ENCODE measurements at regions not wholly inside any gene's neighbourhood (a gene's known extent, or its start where the extent isn't known, plus 50 kb on each side); places are given as distances from the start of the nearest gene placed in this dataset.

DNA sequence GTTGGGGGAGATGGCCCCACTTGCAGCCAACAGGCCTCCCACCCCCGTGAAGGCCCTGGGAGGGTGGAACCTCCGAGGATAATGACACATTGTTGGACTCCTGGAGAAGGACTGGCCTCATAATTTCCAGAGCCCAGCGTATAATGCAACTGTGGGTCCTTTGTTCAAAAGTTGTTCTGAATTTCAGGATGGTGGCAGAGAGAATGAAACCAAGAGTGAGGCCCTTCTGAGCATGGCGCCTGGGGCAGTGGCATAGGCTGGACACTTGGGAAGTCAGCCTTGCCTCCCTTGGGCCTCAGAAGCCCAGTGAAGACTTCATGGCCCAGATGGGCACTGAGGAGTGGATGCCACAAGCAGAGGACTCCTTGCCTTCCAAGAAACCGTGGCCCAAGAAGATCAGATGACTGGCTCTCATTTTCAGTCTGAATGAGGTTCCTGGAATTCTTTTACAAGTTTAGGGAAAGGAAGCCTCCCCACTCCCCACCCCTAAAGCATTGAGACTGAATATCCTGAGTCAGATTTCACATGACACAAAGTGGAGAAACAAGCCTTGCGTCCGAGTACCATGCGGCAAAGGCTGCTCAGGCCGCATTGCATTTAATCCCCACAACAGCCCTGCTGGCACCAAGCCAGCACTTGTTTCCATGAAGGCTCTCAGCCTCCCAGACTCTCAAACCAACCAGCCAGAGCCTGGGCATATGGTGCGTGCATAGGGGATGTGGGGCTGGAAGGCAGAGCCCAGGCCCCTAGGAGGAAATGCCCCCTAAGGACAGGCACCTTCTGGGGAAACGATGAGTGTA, 96.7 kb upstream of the SMIM23 start:
- H3K9me3 ChIP-seq (ENCODE audit: control insufficient read depth in 2 of 2, low read length in 2 of 2): no peaks in the 10 kb centered on the region
- H3K4me1 ChIP-seq (ENCODE audit: control insufficient read depth in 2 of 2, insufficient read depth in 2 of 2, low read length in 2 of 2): no peaks in the 10 kb centered on the region
- no peak overlapping the region for H3K27ac ChIP-seq (ENCODE audit: low read depth in 2 of 2, low read length in 2 of 2)
- no peak overlapping the region for H3K4me3 ChIP-seq (ENCODE audit: low read length in 2 of 2)
- H3K36me3 ChIP-seq (ENCODE audit: control insufficient read depth in 2 of 2, insufficient read depth in 2 of 2, low read length in 2 of 2): no peaks in the 10 kb centered on the region
- no peaks in the 10 kb centered on the region for H3K27me3 ChIP-seq (ENCODE audit: control insufficient read depth in 2 of 2, insufficient read depth in 2 of 2, low read length in 2 of 2)
- no peak overlapping the region for H3K9ac ChIP-seq (ENCODE audit: low read depth in 1 of 2, low read length in 2 of 2)

DNA sequence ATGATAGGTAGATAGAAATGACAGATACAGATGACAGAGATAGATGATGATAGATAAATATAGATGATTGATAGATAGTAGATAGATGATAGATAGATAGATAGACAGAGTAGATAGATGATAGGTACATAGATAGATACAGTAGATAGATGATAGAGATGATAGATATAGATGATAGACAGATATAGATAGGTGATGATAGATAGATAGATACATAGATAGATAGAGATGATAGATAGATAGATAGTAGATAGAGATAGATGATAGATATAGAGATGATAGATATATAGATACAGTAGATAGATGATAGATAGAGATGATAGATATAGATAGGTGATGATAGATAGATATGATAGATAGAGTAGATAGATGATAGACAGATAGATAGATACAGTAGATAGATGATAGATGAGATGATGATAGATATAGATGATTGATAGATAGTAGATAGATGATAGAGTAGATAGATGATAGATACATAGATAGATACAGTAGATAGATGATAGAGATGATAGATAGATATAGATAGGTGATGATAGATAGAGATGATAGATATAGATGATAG, 95.7 kb upstream of the SMIM23 start:
- Histone ChIP-seq H3K4me3 (ENCODE audit: low read length in 2 of 2) (no peak overlapping the region), H3K9me3 (ENCODE audit: control insufficient read depth in 2 of 2, low read length in 2 of 2) (no peaks in the 10 kb centered on the region), H3K27me3 (ENCODE audit: control insufficient read depth in 2 of 2, insufficient read depth in 2 of 2, low read length in 2 of 2) (no peaks in the 10 kb centered on the region), H3K27ac (ENCODE audit: low read depth in 2 of 2, low read length in 2 of 2) (no peak overlapping the region), H3K36me3 (ENCODE audit: control insufficient read depth in 2 of 2, insufficient read depth in 2 of 2, low read length in 2 of 2) (no peaks in the 10 kb centered on the region), H3K9ac (ENCODE audit: low read depth in 1 of 2, low read length in 2 of 2) (no peak overlapping the region), H3K4me1 (ENCODE audit: control insufficient read depth in 2 of 2, insufficient read depth in 2 of 2, low read length in 2 of 2) (no peaks in the 10 kb centered on the region)

DNA sequence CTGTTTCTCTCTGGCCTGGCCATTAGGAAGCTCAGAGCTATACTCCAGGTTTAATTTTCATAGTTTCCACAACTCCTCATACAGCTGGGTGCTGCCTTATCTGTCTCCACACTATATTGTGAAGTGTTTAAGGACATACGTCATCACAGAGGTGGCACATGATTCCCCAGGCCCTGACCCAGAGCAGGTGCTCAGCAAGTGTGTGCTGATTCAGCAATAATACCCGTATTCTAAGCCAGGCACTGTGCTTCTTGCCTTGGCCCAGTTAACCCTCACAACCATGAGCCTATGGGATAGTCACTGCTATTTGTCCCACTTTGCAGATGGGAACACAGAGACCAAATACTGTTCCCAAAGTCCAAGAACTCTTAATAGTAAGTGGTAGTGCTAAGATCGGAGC, 93.5 kb upstream of the SMIM23 start:
- Histone ChIP-seq H3K4me3 (ENCODE audit: low read length in 2 of 2) (no peak overlapping the region), H3K9me3 (ENCODE audit: control insufficient read depth in 2 of 2, low read length in 2 of 2) (no peaks in the 10 kb centered on the region), H3K9ac (ENCODE audit: low read depth in 1 of 2, low read length in 2 of 2) (no peak overlapping the region), H3K27me3 (ENCODE audit: control insufficient read depth in 2 of 2, insufficient read depth in 2 of 2, low read length in 2 of 2) (no peaks in the 10 kb centered on the region), H3K27ac (ENCODE audit: low read depth in 2 of 2, low read length in 2 of 2) (no peak overlapping the region), H3K36me3 (ENCODE audit: control insufficient read depth in 2 of 2, insufficient read depth in 2 of 2, low read length in 2 of 2) (no peaks in the 10 kb centered on the region), H3K4me1 (ENCODE audit: control insufficient read depth in 2 of 2, insufficient read depth in 2 of 2, low read length in 2 of 2) (no peaks in the 10 kb centered on the region)

DNA sequence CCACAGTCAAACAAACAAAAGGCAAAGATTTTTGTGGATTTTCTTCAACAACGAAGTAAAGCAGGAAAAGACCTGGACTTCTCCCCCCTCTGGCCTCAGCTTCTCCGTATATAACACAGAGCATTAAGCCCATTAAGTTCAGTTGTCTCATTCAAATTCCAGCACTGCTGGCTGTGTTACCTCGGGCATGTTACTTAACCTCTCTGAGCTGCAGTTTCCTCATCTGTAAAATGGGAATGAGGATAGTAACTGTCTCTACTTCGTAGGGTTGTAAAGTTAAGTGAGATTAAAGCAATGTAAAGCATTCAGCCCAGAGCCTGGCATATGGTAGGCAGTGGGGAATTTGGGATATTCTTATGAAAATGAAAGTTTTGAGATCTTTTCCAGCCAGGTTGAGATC, 92.7 kb upstream of the SMIM23 start:
- H3K36me3 ChIP-seq (ENCODE audit: control insufficient read depth in 2 of 2, insufficient read depth in 2 of 2, low read length in 2 of 2): no peaks in the 10 kb centered on the region
- no peaks in the 10 kb centered on the region for H3K9me3 ChIP-seq (ENCODE audit: control insufficient read depth in 2 of 2, low read length in 2 of 2)
- no peaks in the 10 kb centered on the region for H3K27me3 ChIP-seq (ENCODE audit: control insufficient read depth in 2 of 2, insufficient read depth in 2 of 2, low read length in 2 of 2)
- no peak overlapping the region for H3K4me3 ChIP-seq (ENCODE audit: low read length in 2 of 2)
- H3K4me1 ChIP-seq (ENCODE audit: control insufficient read depth in 2 of 2, insufficient read depth in 2 of 2, low read length in 2 of 2): no peaks in the 10 kb centered on the region
- H3K27ac ChIP-seq (ENCODE audit: low read depth in 2 of 2, low read length in 2 of 2): no peak overlapping the region
- H3K9ac ChIP-seq (ENCODE audit: low read depth in 1 of 2, low read length in 2 of 2): no peak overlapping the region

DNA sequence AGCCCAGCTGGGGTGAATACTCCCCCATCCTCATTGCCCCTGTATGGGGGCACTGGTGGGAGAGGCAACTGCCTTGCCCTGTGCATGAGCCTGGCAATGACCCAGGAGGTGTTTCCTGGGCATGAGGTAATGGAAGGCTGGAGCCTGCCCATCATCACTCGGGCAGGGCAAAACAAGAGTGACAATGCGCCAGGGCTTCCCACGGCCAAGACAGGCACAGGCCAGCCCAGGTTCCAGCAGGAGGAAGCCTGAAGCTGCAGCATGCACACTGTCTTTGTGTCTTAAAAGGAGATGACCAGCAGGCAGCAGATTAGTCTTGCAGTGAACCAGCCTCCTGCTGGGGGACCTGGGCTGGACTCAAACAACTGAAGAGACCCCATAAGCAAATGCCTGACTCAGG, 92.2 kb upstream of the SMIM23 start:
- H3K9me3 ChIP-seq (ENCODE audit: control insufficient read depth in 2 of 2, low read length in 2 of 2): no peaks in the 10 kb centered on the region
- H3K27me3 ChIP-seq (ENCODE audit: control insufficient read depth in 2 of 2, insufficient read depth in 2 of 2, low read length in 2 of 2): no peaks in the 10 kb centered on the region
- no peak overlapping the region for H3K9ac ChIP-seq (ENCODE audit: low read depth in 1 of 2, low read length in 2 of 2)
- H3K27ac ChIP-seq (ENCODE audit: low read depth in 2 of 2, low read length in 2 of 2): no peak overlapping the region
- no peaks in the 10 kb centered on the region for H3K4me1 ChIP-seq (ENCODE audit: control insufficient read depth in 2 of 2, insufficient read depth in 2 of 2, low read length in 2 of 2)
- H3K4me3 ChIP-seq (ENCODE audit: low read length in 2 of 2): no peak overlapping the region
- no peaks in the 10 kb centered on the region for H3K36me3 ChIP-seq (ENCODE audit: control insufficient read depth in 2 of 2, insufficient read depth in 2 of 2, low read length in 2 of 2)

DNA sequence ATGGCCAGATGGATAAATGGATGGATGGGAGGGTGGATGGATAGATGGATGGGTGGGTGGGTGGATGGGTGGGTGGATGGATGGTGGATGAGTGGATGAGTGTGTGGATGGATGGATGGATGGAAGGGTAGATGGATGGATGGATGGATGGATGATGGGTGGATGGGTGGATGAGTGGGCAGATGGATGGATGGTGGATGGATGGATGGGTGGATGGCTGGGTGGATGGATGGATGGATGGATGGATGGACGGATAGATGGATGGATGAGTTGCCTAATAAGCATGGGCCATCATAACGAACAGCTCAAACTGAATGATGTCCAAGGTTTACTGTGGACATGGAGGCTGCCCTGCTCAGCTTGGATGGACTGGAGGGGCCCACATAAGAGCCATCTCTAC, 89.8 kb upstream of the SMIM23 start:
- no peak overlapping the region for H3K4me3 ChIP-seq (ENCODE audit: low read length in 2 of 2)
- H3K36me3 ChIP-seq (ENCODE audit: control insufficient read depth in 2 of 2, insufficient read depth in 2 of 2, low read length in 2 of 2): no peaks in the 10 kb centered on the region
- no peaks in the 10 kb centered on the region for H3K4me1 ChIP-seq (ENCODE audit: control insufficient read depth in 2 of 2, insufficient read depth in 2 of 2, low read length in 2 of 2)
- no peaks in the 10 kb centered on the region for H3K27me3 ChIP-seq (ENCODE audit: control insufficient read depth in 2 of 2, insufficient read depth in 2 of 2, low read length in 2 of 2)
- H3K9me3 ChIP-seq (ENCODE audit: control insufficient read depth in 2 of 2, low read length in 2 of 2): no peaks in the 10 kb centered on the region
- H3K27ac ChIP-seq (ENCODE audit: low read depth in 2 of 2, low read length in 2 of 2): no peak overlapping the region
- H3K9ac ChIP-seq (ENCODE audit: low read depth in 1 of 2, low read length in 2 of 2): no peak overlapping the region

DNA sequence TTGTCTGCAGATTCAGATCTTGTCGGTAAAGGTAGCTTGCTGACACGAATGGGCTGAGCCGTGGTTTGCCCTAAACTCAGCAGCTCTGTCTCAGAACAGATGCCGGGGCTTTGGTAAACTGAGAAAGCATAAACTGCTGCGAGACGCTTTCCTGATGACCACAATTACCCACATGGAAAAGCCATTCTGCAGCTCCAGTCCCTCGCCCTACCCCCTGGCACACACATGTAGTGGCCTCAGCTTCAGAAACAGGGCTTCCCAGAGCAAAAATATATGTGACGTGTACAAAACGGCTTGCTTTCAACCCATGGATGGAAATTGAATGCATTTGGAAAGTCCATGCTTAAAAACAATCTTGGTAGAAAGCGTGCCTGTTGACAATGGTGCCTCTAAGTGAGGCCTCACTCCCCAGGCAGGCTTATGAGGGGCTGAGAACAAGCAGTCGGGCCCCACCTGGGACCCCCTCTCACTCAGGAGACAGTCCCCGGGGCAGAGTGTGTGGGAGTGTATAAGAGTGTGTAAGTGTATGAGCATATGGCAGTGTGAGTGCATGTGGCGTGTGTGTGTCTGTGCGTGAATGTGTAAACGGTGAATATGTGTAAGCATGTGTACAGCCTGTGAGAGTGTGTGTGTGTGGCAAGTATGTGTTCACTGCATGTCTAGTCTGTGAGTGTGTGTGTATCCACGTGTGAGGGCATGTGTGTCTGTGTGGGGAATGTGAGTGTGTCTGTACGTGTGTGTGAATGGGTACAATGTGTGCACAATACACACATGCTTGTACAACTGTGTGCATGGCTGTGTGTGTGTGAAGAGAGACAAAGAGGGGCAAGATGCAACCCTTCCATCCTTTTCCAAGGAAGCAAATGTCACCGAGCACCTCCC, 88.2 kb upstream of the SMIM23 start:
- no peaks in the 10 kb centered on the region for H3K27me3 ChIP-seq (ENCODE audit: control insufficient read depth in 2 of 2, insufficient read depth in 2 of 2, low read length in 2 of 2)
- H3K9me3 ChIP-seq (ENCODE audit: control insufficient read depth in 2 of 2, low read length in 2 of 2): no peaks in the 10 kb centered on the region
- H3K36me3 ChIP-seq (ENCODE audit: control insufficient read depth in 2 of 2, insufficient read depth in 2 of 2, low read length in 2 of 2): no peaks in the 10 kb centered on the region
- no peaks in the 10 kb centered on the region for H3K4me1 ChIP-seq (ENCODE audit: control insufficient read depth in 2 of 2, insufficient read depth in 2 of 2, low read length in 2 of 2)
- H3K9ac ChIP-seq (ENCODE audit: low read depth in 1 of 2, low read length in 2 of 2): no peak overlapping the region
- H3K27ac ChIP-seq (ENCODE audit: low read depth in 2 of 2, low read length in 2 of 2): no peak overlapping the region
- H3K4me3 ChIP-seq (ENCODE audit: low read length in 2 of 2): no peak overlapping the region

DNA sequence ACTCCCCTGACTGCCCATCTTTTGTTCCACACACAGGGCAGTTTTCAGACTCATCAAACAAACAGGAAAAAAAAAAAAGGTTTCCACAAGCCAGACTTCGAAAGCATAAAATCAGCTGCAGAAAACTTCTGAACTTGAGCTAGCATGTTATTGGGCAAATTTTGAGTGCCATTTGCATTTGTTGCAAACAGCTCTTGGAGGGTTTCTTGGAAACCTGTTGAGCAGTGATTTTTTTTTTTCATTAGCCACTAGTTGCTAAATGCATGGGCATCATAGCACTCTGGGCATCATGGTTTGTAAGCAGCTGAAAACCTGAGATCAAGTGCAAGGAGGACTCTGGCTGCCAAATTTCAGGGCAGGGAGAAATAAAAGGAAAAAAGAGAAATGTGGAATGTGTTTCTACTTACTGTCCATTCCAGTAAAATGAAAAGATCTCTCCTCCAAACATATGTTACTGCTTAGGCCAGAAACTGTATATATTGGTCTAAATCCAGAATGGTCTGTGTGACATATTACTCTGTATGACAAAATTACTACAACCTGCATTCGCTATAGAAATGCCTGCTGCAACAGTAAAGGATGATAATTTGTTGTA, 85.2 kb upstream of the SMIM23 start:
- Histone ChIP-seq H3K4me1 (ENCODE audit: control insufficient read depth in 2 of 2, insufficient read depth in 2 of 2, low read length in 2 of 2) (no peaks in the 10 kb centered on the region), H3K9ac (ENCODE audit: low read depth in 1 of 2, low read length in 2 of 2) (no peak overlapping the region), H3K36me3 (ENCODE audit: control insufficient read depth in 2 of 2, insufficient read depth in 2 of 2, low read length in 2 of 2) (no peaks in the 10 kb centered on the region), H3K4me3 (ENCODE audit: low read length in 2 of 2) (no peak overlapping the region), H3K27ac (ENCODE audit: low read depth in 2 of 2, low read length in 2 of 2) (no peak overlapping the region), H3K9me3 (ENCODE audit: control insufficient read depth in 2 of 2, low read length in 2 of 2) (no peaks in the 10 kb centered on the region), H3K27me3 (ENCODE audit: control insufficient read depth in 2 of 2, insufficient read depth in 2 of 2, low read length in 2 of 2) (no peaks in the 10 kb centered on the region)

DNA sequence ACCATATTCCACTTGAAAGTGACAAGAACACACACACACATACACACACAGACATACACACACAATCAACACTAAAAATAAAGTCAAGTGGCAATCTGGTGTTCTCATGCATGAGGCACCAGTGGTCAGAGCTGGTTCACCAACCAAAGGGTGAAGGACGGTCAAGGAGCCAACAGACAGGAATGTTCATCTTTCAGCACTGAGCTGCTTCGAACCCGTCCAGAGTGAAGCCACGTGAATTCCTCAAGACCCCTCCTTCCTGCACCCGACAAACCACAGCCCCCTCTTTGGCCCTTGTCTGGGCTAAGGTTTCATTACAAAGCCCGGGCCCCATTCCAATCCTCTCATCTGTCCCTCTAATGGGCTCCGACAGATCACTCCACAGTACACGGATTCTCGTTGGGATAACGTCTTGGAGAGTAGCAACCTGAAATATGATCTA, 84.5 kb upstream of the SMIM23 start:
- H3K4me3 ChIP-seq (ENCODE audit: low read length in 2 of 2): no peak overlapping the region
- H3K27ac ChIP-seq (ENCODE audit: low read depth in 2 of 2, low read length in 2 of 2): no peak overlapping the region
- no peaks in the 10 kb centered on the region for H3K36me3 ChIP-seq (ENCODE audit: control insufficient read depth in 2 of 2, insufficient read depth in 2 of 2, low read length in 2 of 2)
- H3K9me3 ChIP-seq (ENCODE audit: control insufficient read depth in 2 of 2, low read length in 2 of 2): no peaks in the 10 kb centered on the region
- no peaks in the 10 kb centered on the region for H3K4me1 ChIP-seq (ENCODE audit: control insufficient read depth in 2 of 2, insufficient read depth in 2 of 2, low read length in 2 of 2)
- no peak overlapping the region for H3K9ac ChIP-seq (ENCODE audit: low read depth in 1 of 2, low read length in 2 of 2)
- H3K27me3 ChIP-seq (ENCODE audit: control insufficient read depth in 2 of 2, insufficient read depth in 2 of 2, low read length in 2 of 2): no peaks in the 10 kb centered on the region
